ENCODE measurements at regions not wholly inside any gene's neighbourhood (a gene's known extent, or its start where the extent isn't known, plus 50 kb on each side); places are given as distances from the start of the nearest gene placed in this dataset.

DNA sequence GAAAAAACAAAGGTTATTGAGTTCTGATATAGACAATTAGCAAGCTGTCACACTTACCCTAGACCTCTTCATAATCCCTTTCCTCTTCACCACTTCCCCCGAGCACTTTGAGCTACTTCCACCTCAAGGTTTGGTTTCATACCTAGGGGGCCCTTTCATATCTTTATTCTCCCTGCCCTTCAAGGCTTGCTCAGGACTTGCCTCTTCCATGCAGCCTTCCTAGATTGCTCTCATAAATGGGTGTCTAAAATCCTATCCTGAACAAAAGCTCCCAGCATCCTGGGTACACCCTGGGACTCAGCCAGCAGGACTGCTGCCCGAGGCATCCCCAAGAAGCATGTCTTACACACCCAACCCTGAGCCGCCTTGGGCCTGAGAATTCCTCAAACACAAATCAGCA, 157.3 kb downstream of the C5orf15 start:
- no peak for TF ChIP-seq FOXP2 (optimal IDR thresholded peaks at IDR 0.05; ENCODE audit: control extremely low read depth, extremely low read length, insufficient read depth)
- no peak for TF ChIP-seq POLR2AphosphoS5 (IDR thresholded peaks at IDR 0.05; ENCODE audit: borderline replicate concordance, low read depth, low read length)
